ENCODE measurements at regions not wholly inside any gene's neighbourhood (a gene's known extent, or its start where the extent isn't known, plus 50 kb on each side); places are given as distances from the start of the nearest gene placed in this dataset.

GRCh38 chr2:175430236-175430635 lies 248.7 kb upstream of the ATP5MC3 start:
- no peak for TF ChIP-seq CTCF (conservative IDR thresholded peaks at IDR 0.05)
- TF ChIP-seq ZFX (IDR thresholded peaks at IDR 0.05), result no peak

All from C4-2B (cell line).